Suprapubic skin (tissue), 4 donors: ENCODE measurements at regions not wholly inside any gene's neighbourhood (a gene's known extent, or its start where the extent isn't known, plus 50 kb on each side); places are given as distances from the start of the nearest gene placed in this dataset.

Experiments used
- DNase-seq, 2 donors: peaks; one replicate each; pipeline ENCODE4 v3.0.0-alpha.2; 2019; ENCODE audit warnings: low spot score in 2 of 2
- H3K27ac ChIP-seq: fragments of 200-600 bp; sonication (generic); one replicate; pipeline ENCODE4 v1.5.1; 2019
- H3K27me3 ChIP-seq: fragments of 200-600 bp; sonication (generic); one replicate; pipeline ENCODE4 v1.5.1; 2019
- H3K36me3 ChIP-seq: fragments of 200-600 bp; sonication (generic); one replicate; pipeline ENCODE4 v1.5.1; 2019
- H3K4me1 ChIP-seq: fragments of 200-600 bp; sonication (generic); one replicate; pipeline ENCODE4 v1.5.1; 2019
- H3K4me3 ChIP-seq: fragments of 200-600 bp; sonication (generic); one replicate; pipeline ENCODE4 v1.5.1; 2019; ENCODE audit warnings: mild to moderate bottlenecking
- H3K9me3 ChIP-seq: fragments of 200-600 bp; sonication (generic); one replicate; pipeline ENCODE4 v1.5.1; 2019
- EP300 ChIP-seq: sonication (generic); formaldehyde crosslinking; IDR thresholded peaks from one replicate; pipeline ENCODE4 v1.6.1; 2017; ENCODE audit warnings: antibody characterized with exemption
- POLR2A ChIP-seq, 2 donors: fragments of 450-650 bp; IDR thresholded peaks; one replicate each; pipeline ENCODE4 v1.6.1; 2017; ENCODE audit warnings: antibody characterized with exemption in 2 of 2, mild to moderate bottlenecking in 2 of 2, moderate library complexity in 2 of 2
- POLR2AphosphoS5 ChIP-seq, 3 donors: sonication (generic); formaldehyde crosslinking; IDR thresholded peaks; one replicate each; pipeline ENCODE4 v1.6.1; 2017; ENCODE audit warnings: antibody characterized with exemption in 3 of 3
- WGBS: methylation state at CpG from one replicate; pipeline ENCODE4 v1.1.5; 2018; 5-methylcytosine and 5-hydroxymethylcytosine counted together
- TF ChIP-seq, protein P1 (sequence below), 2 donors: fragments of 200-600 bp in 1 of 2; fragments of 450-650 bp in 1 of 2; sonication (generic) in 1 of 2; IDR thresholded peaks; one replicate each; pipeline ENCODE4 v1.5.1; 2016 to 2019; ENCODE audit warnings: antibody characterized with exemption in 2 of 2, mild to moderate bottlenecking in 1 of 2, moderate library complexity in 1 of 2

DNA sequence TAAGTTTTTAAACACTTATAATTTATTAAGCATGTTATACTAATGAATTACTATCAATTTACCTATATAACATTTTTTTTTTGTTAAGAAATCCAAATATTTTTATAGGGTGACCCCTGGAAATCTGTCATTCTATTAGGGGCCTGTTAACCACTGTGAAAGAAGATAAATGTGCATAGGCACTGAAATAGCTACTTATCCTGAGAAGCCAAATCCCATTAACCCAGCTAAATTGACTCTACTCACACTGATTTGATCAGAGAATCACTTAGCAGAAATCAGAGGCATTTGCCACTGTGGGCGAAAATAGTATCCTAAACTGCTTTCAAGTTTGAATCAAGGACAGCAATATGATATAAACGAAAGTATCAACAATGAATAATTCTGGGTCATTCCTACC lies 90.0 kb upstream of the GULP1 start:
- TF ChIP-seq EP300, result no peak
- TF ChIP-seq POLR2A (IDR thresholded peaks at IDR 0.05), result no peak
- TF ChIP-seq POLR2AphosphoS5 (IDR thresholded peaks at IDR 0.05), result no peak
- TF ChIP-seq, protein P1, sequence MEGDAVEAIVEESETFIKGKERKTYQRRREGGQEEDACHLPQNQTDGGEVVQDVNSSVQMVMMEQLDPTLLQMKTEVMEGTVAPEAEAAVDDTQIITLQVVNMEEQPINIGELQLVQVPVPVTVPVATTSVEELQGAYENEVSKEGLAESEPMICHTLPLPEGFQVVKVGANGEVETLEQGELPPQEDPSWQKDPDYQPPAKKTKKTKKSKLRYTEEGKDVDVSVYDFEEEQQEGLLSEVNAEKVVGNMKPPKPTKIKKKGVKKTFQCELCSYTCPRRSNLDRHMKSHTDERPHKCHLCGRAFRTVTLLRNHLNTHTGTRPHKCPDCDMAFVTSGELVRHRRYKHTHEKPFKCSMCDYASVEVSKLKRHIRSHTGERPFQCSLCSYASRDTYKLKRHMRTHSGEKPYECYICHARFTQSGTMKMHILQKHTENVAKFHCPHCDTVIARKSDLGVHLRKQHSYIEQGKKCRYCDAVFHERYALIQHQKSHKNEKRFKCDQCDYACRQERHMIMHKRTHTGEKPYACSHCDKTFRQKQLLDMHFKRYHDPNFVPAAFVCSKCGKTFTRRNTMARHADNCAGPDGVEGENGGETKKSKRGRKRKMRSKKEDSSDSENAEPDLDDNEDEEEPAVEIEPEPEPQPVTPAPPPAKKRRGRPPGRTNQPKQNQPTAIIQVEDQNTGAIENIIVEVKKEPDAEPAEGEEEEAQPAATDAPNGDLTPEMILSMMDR (IDR thresholded peaks at IDR 0.05), result no peak
- Histone ChIP-seq H3K4me1 (no peaks in the 10 kb centered on the region), H3K9me3 (no peaks in the 10 kb centered on the region), H3K4me3 (no peak overlapping the region), H3K36me3 (no peaks in the 10 kb centered on the region), H3K27ac (no peak overlapping the region), H3K27me3 (no peaks in the 10 kb centered on the region)
- WGBS, result 89% methylated on average over 2 of the region's 2 CpGs
- no peak for DNase-seq

DNA sequence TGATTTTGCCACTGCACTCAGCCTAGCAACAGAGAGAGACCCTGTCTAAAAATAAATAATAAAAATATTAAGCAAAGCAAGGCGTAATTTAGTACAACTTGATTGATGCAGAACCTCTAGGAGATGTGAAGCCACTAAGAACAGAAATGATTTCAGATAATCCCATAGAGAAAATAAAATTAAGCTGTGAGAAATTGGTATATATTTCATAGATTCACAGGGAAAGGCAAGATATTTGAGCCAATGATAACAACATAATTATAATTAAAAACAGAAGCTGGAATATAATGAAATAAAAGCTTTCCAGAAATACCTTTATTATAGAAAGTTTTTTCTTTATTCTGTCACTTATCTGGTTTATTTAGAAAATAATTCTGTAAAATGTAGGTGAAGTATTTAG lies 88.9 kb upstream of the GULP1 start:
- no peak overlapping the region for H3K4me3 ChIP-seq
- H3K36me3 ChIP-seq, result no peaks in the 10 kb centered on the region
- no peaks in the 10 kb centered on the region for H3K27me3 ChIP-seq
- TF ChIP-seq POLR2AphosphoS5 (IDR thresholded peaks at IDR 0.05) (no peak), POLR2A (IDR thresholded peaks at IDR 0.05) (no peak), EP300 (no peak)
- TF ChIP-seq, protein P1 (IDR thresholded peaks at IDR 0.05), result no peak
- no peaks in the 10 kb centered on the region for H3K9me3 ChIP-seq
- 91% methylated on average over 1 of the region's 1 CpG for WGBS
- DNase-seq, result no peak
- no peaks in the 10 kb centered on the region for H3K4me1 ChIP-seq
- no peak overlapping the region for H3K27ac ChIP-seq

DNA sequence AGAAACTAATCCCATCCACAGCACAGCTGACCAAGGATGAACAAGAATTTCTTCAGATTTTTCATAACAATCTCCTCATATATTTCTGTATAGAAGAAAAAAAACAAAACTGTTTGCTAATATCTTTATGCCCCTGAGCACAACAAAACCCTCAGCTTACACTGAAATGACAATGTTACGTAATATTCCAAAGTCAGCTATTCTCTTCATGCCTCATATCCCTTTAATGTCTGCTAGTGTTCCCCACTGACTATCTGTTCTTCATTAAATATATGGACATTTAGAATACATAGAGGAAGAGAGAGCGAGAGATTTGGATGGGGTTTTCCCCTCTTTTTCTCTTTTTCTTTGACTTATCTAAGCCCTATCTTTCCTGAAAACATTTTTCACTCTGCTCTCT lies 87.9 kb upstream of the GULP1 start:
- no peak for TF ChIP-seq POLR2A (IDR thresholded peaks at IDR 0.05)
- no peak for TF ChIP-seq POLR2AphosphoS5 (IDR thresholded peaks at IDR 0.05)
- TF ChIP-seq EP300, result no peak
- TF ChIP-seq, protein P1 (IDR thresholded peaks at IDR 0.05), result no peak
- no peak for DNase-seq
- no peaks in the 10 kb centered on the region for H3K27me3 ChIP-seq
- H3K4me3 ChIP-seq, result no peak overlapping the region
- no peak overlapping the region for H3K27ac ChIP-seq
- H3K36me3 ChIP-seq, result no peaks in the 10 kb centered on the region
- WGBS, result 86% methylated on average over 2 of the region's 2 CpGs
- H3K9me3 ChIP-seq, result no peaks in the 10 kb centered on the region
- H3K4me1 ChIP-seq, result no peaks in the 10 kb centered on the region

DNA sequence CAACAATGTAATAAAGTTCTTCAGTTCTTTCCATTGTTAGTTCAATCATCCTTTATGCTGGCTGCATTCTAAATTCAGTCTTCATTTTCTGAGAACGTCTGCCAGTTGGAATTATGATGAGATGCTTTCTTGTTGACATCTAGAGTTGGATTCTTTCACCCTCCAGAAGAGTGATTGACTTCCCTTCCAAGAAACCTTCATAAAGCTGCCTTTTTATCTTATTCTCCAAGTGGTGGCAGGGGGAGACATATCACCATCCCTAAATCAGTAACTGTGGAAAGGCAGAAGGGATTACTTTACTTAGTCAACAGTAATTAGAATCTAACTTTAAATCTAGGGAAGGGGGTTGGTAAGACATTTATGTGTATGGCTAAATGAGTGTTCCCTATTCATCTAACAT lies 86.8 kb upstream of the GULP1 start:
- Histone ChIP-seq H3K27ac (no peak overlapping the region), H3K4me1 (no peaks in the 10 kb centered on the region), H3K27me3 (no peaks in the 10 kb centered on the region), H3K36me3 (no peaks in the 10 kb centered on the region), H3K4me3 (no peak overlapping the region), H3K9me3 (no peaks in the 10 kb centered on the region)
- WGBS, result 51% methylated on average over 1 of the region's 1 CpG
- no peak for TF ChIP-seq POLR2A (IDR thresholded peaks at IDR 0.05)
- TF ChIP-seq POLR2AphosphoS5 (IDR thresholded peaks at IDR 0.05), result no peak
- no peak for TF ChIP-seq EP300
- TF ChIP-seq, protein P1 (IDR thresholded peaks at IDR 0.05), result no peak
- no peak for DNase-seq

DNA sequence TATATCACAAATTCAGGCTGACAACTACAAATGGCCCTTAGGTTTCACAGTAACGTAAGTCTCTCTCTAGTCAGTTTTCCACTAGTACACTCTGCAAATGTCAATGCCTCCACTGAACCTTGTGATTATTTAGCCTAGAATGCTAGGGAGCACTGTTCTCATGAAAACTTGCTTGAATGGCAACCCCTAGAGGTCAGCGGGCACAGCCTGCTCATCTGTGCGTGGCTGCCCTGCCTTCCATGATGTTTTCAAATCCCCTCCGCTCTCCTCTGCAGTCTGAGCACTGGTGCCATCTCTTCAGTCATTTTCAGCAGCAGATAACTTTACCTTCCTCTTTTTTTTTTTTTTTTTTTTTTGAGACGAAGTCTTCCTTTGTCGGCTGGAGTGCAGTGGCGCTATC lies 84.1 kb upstream of the GULP1 start:
- H3K27me3 ChIP-seq, result no peaks in the 10 kb centered on the region
- 92% methylated on average over 7 of the region's 7 CpGs for WGBS
- H3K36me3 ChIP-seq, result no peaks in the 10 kb centered on the region
- no peaks in the 10 kb centered on the region for H3K4me1 ChIP-seq
- no peak overlapping the region for H3K27ac ChIP-seq
- DNase-seq, result no peak
- TF ChIP-seq POLR2A (IDR thresholded peaks at IDR 0.05) (no peak), POLR2AphosphoS5 (IDR thresholded peaks at IDR 0.05) (no peak), EP300 (no peak)
- TF ChIP-seq, protein P1 (IDR thresholded peaks at IDR 0.05), result no peak
- H3K4me3 ChIP-seq, result no peak overlapping the region
- no peaks in the 10 kb centered on the region for H3K9me3 ChIP-seq
